Upper lobe of right lung (tissue), 1 donor: ENCODE measurements at regions not wholly inside any gene's neighbourhood (a gene's known extent, or its start where the extent isn't known, plus 50 kb on each side); places are given as distances from the start of the nearest gene placed in this dataset.

Source experiments
- ATAC-seq: fragments of 200-7000 bp; cut with Tn5 transposase; one replicate; pipeline ENCODE4 v1.9.1; 2020; ENCODE audit warnings: mild to moderate bottlenecking, moderate library complexity
- DNase-seq: peaks from one replicate; pipeline ENCODE4 v3.0.0-alpha.2; 2020
- H3K27ac ChIP-seq: fragments of 200-600 bp; one replicate; pipeline ENCODE4 v1.8.0; 2022
- H3K27me3 ChIP-seq: fragments of 200-600 bp; one replicate; pipeline ENCODE4 v1.8.0; 2022; ENCODE audit warnings: mild to moderate bottlenecking
- H3K36me3 ChIP-seq: fragments of 200-600 bp; one replicate; pipeline ENCODE4 v1.8.0; 2022
- H3K4me1 ChIP-seq: fragments of 200-600 bp; one replicate; pipeline ENCODE4 v1.8.0; 2022
- H3K4me3 ChIP-seq: fragments of 200-600 bp; one replicate; pipeline ENCODE4 v1.8.0; 2022; ENCODE audit warnings: mild to moderate bottlenecking
- H3K9me3 ChIP-seq: fragments of 200-600 bp; one replicate; pipeline ENCODE4 v1.8.0; 2022
- CTCF ChIP-seq: fragments of 200-600 bp; IDR thresholded peaks from one replicate; pipeline ENCODE4 v1.8.0; 2022; ENCODE audit warnings: antibody characterized with exemption
- intact Hi-C: fragments of 100-400 bp; cut with DNase I; formaldehyde crosslinking; loops from one replicate; pipeline ENCODE4 v1.11.0; 2022
- donor health status: DM: no; HTN: yes; CAD: no; lungs with severe emphysema.

- DNase-seq (no peak), ATAC-seq (no peak)
- no peak for TF ChIP-seq CTCF
- Histone ChIP-seq H3K4me3 (no peak overlapping the region), H3K27me3 (no peaks in the 10 kb centered on the region), H3K27ac (no peak overlapping the region), H3K9me3 (no peaks in the 10 kb centered on the region), H3K4me1 (peaks cover 7% of the 10 kb centered on the region), H3K36me3 (no peaks in the 10 kb centered on the region)
- intact Hi-C loops, result no loop called here
Observed at GRCh38 chr7:22631730-22632129, 95.3 kb upstream of the IL6 start.

GRCh38 chr7:22630069-22630468 is 96.9 kb upstream of the IL6 start:
- TF ChIP-seq CTCF, result no peak
- no peak overlapping the region for H3K27ac ChIP-seq
- intact Hi-C loops, result no loop called here
- no peaks in the 10 kb centered on the region for H3K36me3 ChIP-seq
- ATAC-seq (no peak), DNase-seq (no peak)
- no peaks in the 10 kb centered on the region for H3K27me3 ChIP-seq
- peaks cover 7% of the 10 kb centered on the region for H3K4me1 ChIP-seq
- H3K9me3 ChIP-seq, result no peaks in the 10 kb centered on the region
- no peak overlapping the region for H3K4me3 ChIP-seq

GRCh38 chr7:22629056-22629455 is 97.9 kb upstream of the IL6 start:
- Histone ChIP-seq H3K4me1 (peaks cover 2% of the 10 kb centered on the region), H3K36me3 (no peaks in the 10 kb centered on the region), H3K27ac (no peak overlapping the region), H3K27me3 (no peaks in the 10 kb centered on the region), H3K4me3 (no peak overlapping the region), H3K9me3 (no peaks in the 10 kb centered on the region)
- DNase-seq, result no peak
- TF ChIP-seq CTCF, result no peak
- ATAC-seq, result no peak
- intact Hi-C loops, result no loop called here

- no peak for TF ChIP-seq CTCF
- no peak for DNase-seq
- no peak for ATAC-seq
- no peaks in the 10 kb centered on the region for H3K27me3 ChIP-seq
- H3K4me3 ChIP-seq, result no peak overlapping the region
- H3K36me3 ChIP-seq, result no peaks in the 10 kb centered on the region
- H3K4me1 ChIP-seq, result no peaks in the 10 kb centered on the region
- H3K9me3 ChIP-seq, result no peaks in the 10 kb centered on the region
- no peak overlapping the region for H3K27ac ChIP-seq
- intact Hi-C loops, result no loop called here
Observed at GRCh38 chr7:22628112-22628511, 98.9 kb upstream of the IL6 start.

GRCh38 chr7:22627136-22627535 is 99.9 kb upstream of the IL6 start:
- no peaks in the 10 kb centered on the region for H3K27me3 ChIP-seq
- H3K4me3 ChIP-seq, result no peak overlapping the region
- DNase-seq (no peak), ATAC-seq (no peak)
- no peak overlapping the region for H3K27ac ChIP-seq
- TF ChIP-seq CTCF, result no peak
- H3K36me3 ChIP-seq, result no peaks in the 10 kb centered on the region
- H3K4me1 ChIP-seq, result no peaks in the 10 kb centered on the region
- H3K9me3 ChIP-seq, result no peaks in the 10 kb centered on the region
- intact Hi-C loops, result no loop called here

GRCh38 chr7:22625251-22625650 is 101.7 kb upstream of the IL6 start:
- intact Hi-C loops, result no loop called here
- no peaks in the 10 kb centered on the region for H3K27me3 ChIP-seq
- H3K27ac ChIP-seq, result no peak overlapping the region
- H3K4me3 ChIP-seq, result no peak overlapping the region
- DNase-seq (no peak), ATAC-seq (no peak)
- H3K9me3 ChIP-seq, result no peaks in the 10 kb centered on the region
- H3K36me3 ChIP-seq, result no peaks in the 10 kb centered on the region
- no peak for TF ChIP-seq CTCF
- H3K4me1 ChIP-seq, result no peaks in the 10 kb centered on the region
